ENCODE measurements at regions not wholly inside any gene's neighbourhood (a gene's known extent, or its start where the extent isn't known, plus 50 kb on each side); places are given as distances from the start of the nearest gene placed in this dataset.

DNA sequence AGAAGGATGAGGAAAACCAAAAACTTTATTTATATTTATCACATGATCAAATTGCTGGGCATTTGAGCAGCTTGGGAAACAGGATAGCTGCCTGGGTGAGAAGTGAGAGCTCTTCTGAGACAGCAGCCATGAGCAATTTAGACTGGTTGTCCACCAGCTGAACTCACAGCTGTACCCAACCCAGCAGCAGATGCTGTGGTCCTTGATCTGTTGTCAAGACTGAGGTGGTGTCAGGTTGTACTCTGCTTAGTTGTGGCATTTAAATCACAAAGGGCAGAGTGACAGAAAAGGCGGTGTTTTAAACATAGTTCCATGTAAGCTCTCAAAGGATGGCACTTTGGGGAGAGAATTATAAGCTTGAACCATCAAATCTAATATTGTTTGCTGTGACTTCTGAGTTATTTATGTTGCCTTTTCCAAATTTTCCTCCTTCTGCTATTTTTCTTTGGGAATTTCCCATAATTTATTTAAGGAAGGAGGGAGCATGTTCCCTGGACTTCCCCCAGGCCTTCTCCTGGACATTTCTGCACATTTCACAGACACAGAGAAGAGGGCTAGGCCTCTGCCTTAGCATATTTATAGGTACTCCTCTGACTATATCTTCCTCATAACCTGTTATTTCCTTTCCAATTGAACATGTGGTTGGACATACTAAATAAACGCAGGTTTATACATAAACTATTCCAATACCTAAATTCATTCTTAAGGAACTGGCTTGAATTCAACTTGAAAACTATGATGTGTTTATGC lies 117.7 kb upstream of the FER start:
- H3K4me1 ChIP-seq (ENCODE audit: control insufficient read depth in 1 of 2, insufficient read depth in 2 of 2, low read length in 2 of 2): no peaks in the 10 kb centered on the region
- no peak overlapping the region for H3K4me3 ChIP-seq (ENCODE audit: low read depth in 1 of 2, low read length in 2 of 2)
- H3K27ac ChIP-seq (ENCODE audit: low read depth, low read length): no peak overlapping the region
- no peak overlapping the region for H3K9ac ChIP-seq (ENCODE audit: low read depth in 1 of 2, low read length in 2 of 2)
- no peaks in the 10 kb centered on the region for H3K9me3 ChIP-seq (ENCODE audit: control insufficient read depth in 1 of 2, low read length in 2 of 2)
- H3K27me3 ChIP-seq (ENCODE audit: control insufficient read depth in 1 of 2, insufficient read depth in 2 of 2, low read length in 2 of 2): no peaks in the 10 kb centered on the region
- no peaks in the 10 kb centered on the region for H3K36me3 ChIP-seq (ENCODE audit: control insufficient read depth in 1 of 2, insufficient read depth in 2 of 2, low read length in 2 of 2)

DNA sequence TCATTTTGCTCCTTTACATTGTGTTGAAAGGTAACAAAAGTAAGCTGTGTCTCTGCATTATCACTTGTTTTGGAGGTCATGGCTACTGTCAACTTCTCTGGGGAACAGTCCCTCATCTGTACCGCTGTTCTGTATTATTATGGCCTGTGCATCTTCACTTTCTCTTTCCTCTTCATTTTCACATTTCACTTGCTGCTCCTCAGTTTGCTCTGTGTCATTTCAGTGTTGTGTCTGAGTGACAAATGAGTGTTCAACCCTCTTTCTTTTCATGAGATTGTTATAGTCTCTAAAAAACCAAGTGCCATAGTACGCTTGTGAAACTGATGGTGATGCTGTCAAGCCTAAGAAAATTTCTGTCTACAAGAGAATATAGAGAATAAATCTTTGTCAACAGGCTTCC lies 122.0 kb upstream of the FER start:
- Histone ChIP-seq H3K4me1 (ENCODE audit: control insufficient read depth in 1 of 2, insufficient read depth in 2 of 2, low read length in 2 of 2) (peaks cover 0 to under 1% of the 10 kb centered on the region in 2 donors), H3K9me3 (ENCODE audit: control insufficient read depth in 1 of 2, low read length in 2 of 2) (no peaks in the 10 kb centered on the region), H3K27me3 (ENCODE audit: control insufficient read depth in 1 of 2, insufficient read depth in 2 of 2, low read length in 2 of 2) (no peaks in the 10 kb centered on the region)

DNA sequence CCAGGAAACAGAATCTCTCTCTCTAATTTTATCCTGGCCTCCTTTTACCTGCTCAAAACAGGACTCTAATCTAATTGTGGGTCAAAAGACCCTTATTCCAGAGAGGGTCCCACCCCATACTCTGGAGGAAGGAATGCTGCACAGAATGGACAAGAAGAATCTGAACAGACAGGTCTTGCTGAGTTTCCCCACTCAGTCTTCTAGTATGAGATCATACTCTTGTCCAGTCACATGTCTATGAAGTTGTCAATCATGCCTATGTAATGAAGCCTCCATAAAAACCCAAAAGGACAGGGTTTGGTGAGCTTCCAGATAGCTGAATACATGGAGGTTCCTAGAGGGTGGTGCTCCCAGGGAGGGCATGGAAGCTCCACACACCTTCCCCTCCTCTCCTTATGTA lies 123.9 kb upstream of the FER start:
- no peaks in the 10 kb centered on the region for H3K36me3 ChIP-seq (ENCODE audit: control insufficient read depth in 1 of 2, insufficient read depth in 2 of 2, low read length in 2 of 2)
- H3K4me1 ChIP-seq (ENCODE audit: control insufficient read depth in 1 of 2, insufficient read depth in 2 of 2, low read length in 2 of 2): peaks cover 4% of the 10 kb centered on the region in 2 donors
- no peak overlapping the region for H3K9ac ChIP-seq (ENCODE audit: low read depth in 1 of 2, low read length in 2 of 2)
- no peak overlapping the region for H3K27ac ChIP-seq (ENCODE audit: low read depth, low read length)
- no peaks in the 10 kb centered on the region for H3K27me3 ChIP-seq (ENCODE audit: control insufficient read depth in 1 of 2, insufficient read depth in 2 of 2, low read length in 2 of 2)
- H3K9me3 ChIP-seq (ENCODE audit: control insufficient read depth in 1 of 2, low read length in 2 of 2): no peaks in the 10 kb centered on the region
- H3K4me3 ChIP-seq (ENCODE audit: low read depth in 1 of 2, low read length in 2 of 2): no peak overlapping the region

More for the DNA sequence above, 122.0 kb upstream of the FER start:
- no peak overlapping the region for H3K9ac ChIP-seq (ENCODE audit: low read depth in 1 of 2, low read length in 2 of 2)
- H3K36me3 ChIP-seq (ENCODE audit: control insufficient read depth in 1 of 2, insufficient read depth in 2 of 2, low read length in 2 of 2): no peaks in the 10 kb centered on the region
- no peak overlapping the region for H3K27ac ChIP-seq (ENCODE audit: low read depth, low read length)
- no peak overlapping the region for H3K4me3 ChIP-seq (ENCODE audit: low read depth in 1 of 2, low read length in 2 of 2)

DNA sequence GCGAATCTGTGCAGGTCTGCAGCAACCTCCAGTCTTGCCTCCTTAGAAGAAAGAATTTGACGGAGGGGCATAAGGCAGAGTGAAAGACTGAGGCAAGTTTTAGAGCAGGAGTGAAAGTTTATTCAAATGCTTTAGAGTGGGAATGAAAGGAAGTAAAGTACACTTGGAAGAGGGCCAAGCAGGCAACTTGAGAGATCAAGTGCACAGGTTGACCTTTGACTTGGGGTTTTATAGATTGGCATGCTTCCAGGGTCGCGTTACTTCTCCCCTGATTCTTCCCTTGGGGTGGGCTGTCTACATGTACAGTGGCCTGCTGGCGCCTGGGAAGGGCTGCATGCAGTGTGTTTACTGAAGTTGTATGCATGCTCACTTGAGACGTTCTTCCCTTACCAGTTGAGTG lies 127.2 kb upstream of the FER start:
- Histone ChIP-seq H3K27me3 (ENCODE audit: control insufficient read depth in 1 of 2, insufficient read depth in 2 of 2, low read length in 2 of 2) (no peaks in the 10 kb centered on the region), H3K36me3 (ENCODE audit: control insufficient read depth in 1 of 2, insufficient read depth in 2 of 2, low read length in 2 of 2) (no peaks in the 10 kb centered on the region), H3K27ac (ENCODE audit: low read depth, low read length) (no peak overlapping the region), H3K4me3 (ENCODE audit: low read depth in 1 of 2, low read length in 2 of 2) (no peak overlapping the region), H3K9ac (ENCODE audit: low read depth in 1 of 2, low read length in 2 of 2) (no peak overlapping the region), H3K9me3 (ENCODE audit: control insufficient read depth in 1 of 2, low read length in 2 of 2) (no peaks in the 10 kb centered on the region), H3K4me1 (ENCODE audit: control insufficient read depth in 1 of 2, insufficient read depth in 2 of 2, low read length in 2 of 2) (peaks cover 4% of the 10 kb centered on the region in 2 donors)

DNA sequence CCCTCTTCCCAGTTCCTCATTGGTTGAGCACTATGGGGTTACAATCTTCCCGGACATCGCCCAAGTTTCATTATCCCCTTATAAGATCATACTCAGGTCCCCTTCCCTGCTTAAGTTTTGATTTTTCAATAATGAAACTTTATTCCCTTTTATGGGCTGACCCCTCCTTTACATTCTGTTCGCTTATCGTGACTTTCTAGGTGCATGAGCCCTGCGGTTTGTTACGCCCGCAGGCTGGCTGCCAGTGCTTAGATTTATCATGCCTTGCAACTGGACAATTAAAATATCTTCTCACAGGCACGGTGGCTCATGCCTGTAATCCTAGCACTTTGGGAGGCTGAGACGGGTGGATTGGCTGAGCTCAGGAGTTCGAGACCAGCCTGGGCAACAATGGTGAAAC lies 127.9 kb upstream of the FER start:
- Histone ChIP-seq H3K9ac (ENCODE audit: low read depth in 1 of 2, low read length in 2 of 2) (no peak overlapping the region), H3K36me3 (ENCODE audit: control insufficient read depth in 1 of 2, insufficient read depth in 2 of 2, low read length in 2 of 2) (no peaks in the 10 kb centered on the region), H3K4me3 (ENCODE audit: low read depth in 1 of 2, low read length in 2 of 2) (no peak overlapping the region), H3K27ac (ENCODE audit: low read depth, low read length) (no peak overlapping the region), H3K27me3 (ENCODE audit: control insufficient read depth in 1 of 2, insufficient read depth in 2 of 2, low read length in 2 of 2) (no peaks in the 10 kb centered on the region), H3K9me3 (ENCODE audit: control insufficient read depth in 1 of 2, low read length in 2 of 2) (no peaks in the 10 kb centered on the region), H3K4me1 (ENCODE audit: control insufficient read depth in 1 of 2, insufficient read depth in 2 of 2, low read length in 2 of 2) (peaks cover 4% of the 10 kb centered on the region in 2 donors)

DNA sequence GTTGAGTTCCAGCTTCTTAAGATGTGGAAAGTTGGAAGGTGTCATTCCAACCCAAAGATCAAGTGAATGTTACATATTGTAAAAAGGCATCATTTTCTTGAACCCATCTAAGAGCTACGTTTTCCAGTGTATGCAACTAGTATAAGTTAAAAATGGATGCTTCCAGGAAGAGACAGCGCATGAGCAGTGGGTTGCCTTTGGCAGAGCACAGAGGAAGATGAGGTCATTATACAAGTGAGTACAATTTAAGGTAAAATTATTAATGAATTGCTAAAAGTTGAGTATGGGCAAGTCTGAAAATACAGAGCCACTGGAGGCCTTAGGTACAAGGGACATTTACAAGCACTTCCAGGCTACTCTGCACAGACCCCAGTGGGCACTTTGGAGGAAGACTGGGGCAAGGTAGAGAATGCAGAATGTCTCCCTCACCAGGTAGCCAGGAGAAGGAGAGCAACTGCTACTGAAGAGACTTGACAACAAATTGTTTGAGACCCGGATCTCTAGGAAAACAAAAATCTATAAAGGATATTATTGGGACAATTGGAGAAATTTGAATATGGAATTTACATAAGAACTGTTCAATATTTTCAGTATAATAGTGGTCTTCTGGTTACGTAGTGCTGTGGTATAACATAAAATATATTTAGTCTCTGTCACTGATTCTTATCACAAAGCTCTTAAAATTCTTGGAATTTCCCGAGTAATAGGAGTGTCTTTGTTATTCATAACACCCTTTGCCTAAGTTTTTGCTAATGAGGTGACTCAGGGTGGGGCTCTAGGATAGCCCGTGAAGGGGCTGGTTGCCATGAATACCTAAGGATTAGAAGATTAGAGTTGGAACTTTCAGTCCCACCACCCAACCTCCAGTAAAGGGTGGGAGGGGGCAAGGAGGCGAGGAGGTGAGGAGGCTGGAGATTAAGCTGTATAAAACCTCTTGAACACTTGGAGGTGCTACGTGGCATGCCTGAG lies 129.9 kb upstream of the FER start:
- H3K36me3 ChIP-seq (ENCODE audit: control insufficient read depth in 1 of 2, insufficient read depth in 2 of 2, low read length in 2 of 2): no peaks in the 10 kb centered on the region
- no peak overlapping the region for H3K27ac ChIP-seq (ENCODE audit: low read depth, low read length)
- H3K9ac ChIP-seq (ENCODE audit: low read depth in 1 of 2, low read length in 2 of 2): no peak overlapping the region
- no peaks in the 10 kb centered on the region for H3K9me3 ChIP-seq (ENCODE audit: control insufficient read depth in 1 of 2, low read length in 2 of 2)
- no peak overlapping the region for H3K4me3 ChIP-seq (ENCODE audit: low read depth in 1 of 2, low read length in 2 of 2)
- peaks cover 4% of the 10 kb centered on the region in 2 donors for H3K4me1 ChIP-seq (ENCODE audit: control insufficient read depth in 1 of 2, insufficient read depth in 2 of 2, low read length in 2 of 2)
- H3K27me3 ChIP-seq (ENCODE audit: control insufficient read depth in 1 of 2, insufficient read depth in 2 of 2, low read length in 2 of 2): no peaks in the 10 kb centered on the region

DNA sequence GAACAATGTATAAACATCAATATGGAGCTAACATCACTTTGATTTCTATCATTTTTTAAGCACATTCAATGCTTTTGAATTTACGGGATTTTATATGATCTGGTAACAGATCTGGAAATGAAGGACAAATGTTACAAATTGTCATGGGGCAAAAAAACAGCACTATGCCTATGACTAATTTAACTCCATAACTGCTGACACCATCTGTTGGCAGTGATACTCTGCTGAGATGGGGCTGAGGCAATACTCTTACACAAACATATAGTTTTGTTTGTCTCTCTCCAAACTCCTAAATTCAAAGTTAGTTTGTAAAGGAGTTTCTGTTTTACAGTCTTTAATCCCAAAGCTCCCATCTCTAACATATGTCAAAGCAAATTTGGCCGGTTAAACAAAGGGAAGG lies 132.5 kb upstream of the FER start:
- Histone ChIP-seq H3K9ac (ENCODE audit: low read depth in 1 of 2, low read length in 2 of 2) (no peak overlapping the region), H3K4me1 (ENCODE audit: control insufficient read depth in 1 of 2, insufficient read depth in 2 of 2, low read length in 2 of 2) (peaks cover 0 to 1% of the 10 kb centered on the region in 2 donors), H3K36me3 (ENCODE audit: control insufficient read depth in 1 of 2, insufficient read depth in 2 of 2, low read length in 2 of 2) (no peaks in the 10 kb centered on the region), H3K27me3 (ENCODE audit: control insufficient read depth in 1 of 2, insufficient read depth in 2 of 2, low read length in 2 of 2) (no peaks in the 10 kb centered on the region), H3K9me3 (ENCODE audit: control insufficient read depth in 1 of 2, low read length in 2 of 2) (peaks cover 0 to 6% of the 10 kb centered on the region in 2 donors), H3K27ac (ENCODE audit: low read depth, low read length) (no peak overlapping the region), H3K4me3 (ENCODE audit: low read depth in 1 of 2, low read length in 2 of 2) (no peak overlapping the region)

DNA sequence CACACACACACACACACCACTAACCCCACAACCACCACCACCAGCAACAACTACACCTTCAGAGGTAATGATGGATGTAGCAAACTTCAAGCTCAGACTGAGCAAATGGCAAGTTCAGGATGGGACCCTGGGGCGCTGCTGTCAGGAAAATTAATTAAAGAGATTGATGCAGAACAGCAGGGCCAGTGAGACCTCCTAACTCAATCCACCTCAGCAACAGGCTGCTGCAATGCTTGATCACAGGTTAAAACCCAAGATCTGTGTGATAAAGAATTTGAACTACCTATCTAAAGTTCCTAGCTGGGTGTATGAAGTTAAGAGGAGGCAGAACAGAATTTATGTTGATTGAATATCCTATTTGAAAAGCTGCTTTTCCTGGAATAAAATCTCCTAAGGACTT lies 140.3 kb upstream of the FER start:
- no peak overlapping the region for H3K27ac ChIP-seq (ENCODE audit: low read depth, low read length)
- H3K9me3 ChIP-seq (ENCODE audit: control insufficient read depth in 1 of 2, low read length in 2 of 2): peaks cover 0 to 3% of the 10 kb centered on the region in 2 donors
- no peak overlapping the region for H3K4me3 ChIP-seq (ENCODE audit: low read depth in 1 of 2, low read length in 2 of 2)
- H3K4me1 ChIP-seq (ENCODE audit: control insufficient read depth in 1 of 2, insufficient read depth in 2 of 2, low read length in 2 of 2): no peaks in the 10 kb centered on the region
- H3K27me3 ChIP-seq (ENCODE audit: control insufficient read depth in 1 of 2, insufficient read depth in 2 of 2, low read length in 2 of 2): no peaks in the 10 kb centered on the region
- H3K9ac ChIP-seq (ENCODE audit: low read depth in 1 of 2, low read length in 2 of 2): no peak overlapping the region
- no peaks in the 10 kb centered on the region for H3K36me3 ChIP-seq (ENCODE audit: control insufficient read depth in 1 of 2, insufficient read depth in 2 of 2, low read length in 2 of 2)

DNA sequence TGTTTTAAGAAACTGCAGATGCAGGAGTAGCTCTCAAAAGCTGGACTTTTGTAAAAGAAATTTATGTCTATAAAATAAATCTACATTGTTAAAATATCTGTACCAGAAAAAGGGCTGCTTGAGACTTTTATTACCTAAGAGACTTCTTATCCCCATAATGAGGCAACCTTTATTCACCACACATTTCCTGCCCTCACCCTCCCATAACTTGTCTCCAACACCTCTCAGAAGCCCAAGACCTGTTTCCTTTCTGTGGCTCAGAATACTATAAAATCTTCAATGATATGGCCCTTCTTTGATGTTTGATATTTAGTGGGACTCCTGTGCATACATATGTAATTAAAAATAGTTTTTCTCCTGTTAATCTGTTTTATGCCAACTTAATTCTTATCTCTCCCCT lies 141.5 kb upstream of the FER start:
- Histone ChIP-seq H3K4me3 (ENCODE audit: low read depth in 1 of 2, low read length in 2 of 2) (no peak overlapping the region), H3K27me3 (ENCODE audit: control insufficient read depth in 1 of 2, insufficient read depth in 2 of 2, low read length in 2 of 2) (no peaks in the 10 kb centered on the region), H3K4me1 (ENCODE audit: control insufficient read depth in 1 of 2, insufficient read depth in 2 of 2, low read length in 2 of 2) (no peaks in the 10 kb centered on the region), H3K27ac (ENCODE audit: low read depth, low read length) (no peak overlapping the region), H3K9me3 (ENCODE audit: control insufficient read depth in 1 of 2, low read length in 2 of 2) (no peaks in the 10 kb centered on the region), H3K9ac (ENCODE audit: low read depth in 1 of 2, low read length in 2 of 2) (no peak overlapping the region), H3K36me3 (ENCODE audit: control insufficient read depth in 1 of 2, insufficient read depth in 2 of 2, low read length in 2 of 2) (no peaks in the 10 kb centered on the region)

DNA sequence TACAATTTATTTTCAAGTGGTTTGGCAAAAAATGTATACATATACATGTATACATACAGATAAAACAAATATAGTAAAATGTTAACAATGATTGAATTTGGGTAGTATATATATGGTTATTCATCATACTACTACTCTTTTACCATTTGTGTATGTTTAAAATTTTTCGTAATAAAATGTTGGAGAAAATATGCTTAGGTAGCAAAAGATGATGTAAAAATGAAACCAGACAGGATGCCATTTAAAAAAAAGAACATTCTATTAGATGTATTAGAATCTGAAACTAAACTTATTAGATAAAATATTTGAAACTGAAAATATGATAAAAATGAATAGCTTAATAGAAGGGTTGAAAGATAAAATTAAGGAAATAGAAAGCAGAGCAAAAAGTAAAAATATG lies 144.9 kb upstream of the FER start:
- no peaks in the 10 kb centered on the region for H3K9me3 ChIP-seq (ENCODE audit: control insufficient read depth in 1 of 2, low read length in 2 of 2)
- H3K27ac ChIP-seq (ENCODE audit: low read depth, low read length): no peak overlapping the region
- no peak overlapping the region for H3K4me3 ChIP-seq (ENCODE audit: low read depth in 1 of 2, low read length in 2 of 2)
- H3K27me3 ChIP-seq (ENCODE audit: control insufficient read depth in 1 of 2, insufficient read depth in 2 of 2, low read length in 2 of 2): no peaks in the 10 kb centered on the region
- H3K4me1 ChIP-seq (ENCODE audit: control insufficient read depth in 1 of 2, insufficient read depth in 2 of 2, low read length in 2 of 2): no peaks in the 10 kb centered on the region
- no peak overlapping the region for H3K9ac ChIP-seq (ENCODE audit: low read depth in 1 of 2, low read length in 2 of 2)
- H3K36me3 ChIP-seq (ENCODE audit: control insufficient read depth in 1 of 2, insufficient read depth in 2 of 2, low read length in 2 of 2): no peaks in the 10 kb centered on the region
